ENCODE measurements at regions not wholly inside any gene's neighbourhood (a gene's known extent, or its start where the extent isn't known, plus 50 kb on each side); places are given as distances from the start of the nearest gene placed in this dataset.

DNA sequence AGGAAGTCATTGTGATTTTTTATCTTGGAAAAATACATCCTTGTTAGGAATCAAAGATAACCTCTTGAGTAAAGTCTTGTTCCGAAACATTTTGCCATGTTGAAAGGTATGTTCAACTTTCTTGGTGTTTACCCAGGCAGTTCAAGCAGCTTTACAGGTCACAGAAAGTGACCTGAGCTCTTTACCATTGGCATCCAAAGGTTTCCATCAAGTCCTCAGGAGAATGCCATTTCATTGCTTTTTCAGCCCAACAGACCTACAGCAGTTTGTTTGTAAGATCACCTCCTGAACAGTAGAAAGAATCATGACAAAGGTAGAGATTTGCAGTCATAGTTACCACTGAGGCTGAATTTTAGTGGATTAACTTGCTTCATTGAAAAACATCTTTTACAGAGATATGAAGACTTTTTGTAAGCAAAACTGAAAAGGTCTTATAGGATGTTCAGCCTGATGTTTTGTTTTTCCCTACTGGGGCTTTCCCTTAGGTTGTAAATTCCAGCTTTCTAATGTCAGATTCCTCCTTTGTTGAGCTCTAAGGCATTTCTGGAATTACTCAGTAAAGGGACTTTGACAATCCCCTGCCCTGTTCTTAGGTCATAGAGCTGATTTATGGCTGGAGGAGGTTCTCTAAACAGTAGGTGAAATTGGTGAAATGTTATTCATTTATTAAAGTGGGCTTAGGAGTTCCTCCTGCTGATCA is 236.8 kb upstream of the RBMS1 start:
- WGBS, 2 donors, result 78 to 93% methylated on average over 1 of the region's 1 CpG
- TF ChIP-seq POLR2A (IDR thresholded peaks at IDR 0.05) (no peak), EP300 (IDR thresholded peaks at IDR 0.05) (no peak)
- TF ChIP-seq, protein P1, sequence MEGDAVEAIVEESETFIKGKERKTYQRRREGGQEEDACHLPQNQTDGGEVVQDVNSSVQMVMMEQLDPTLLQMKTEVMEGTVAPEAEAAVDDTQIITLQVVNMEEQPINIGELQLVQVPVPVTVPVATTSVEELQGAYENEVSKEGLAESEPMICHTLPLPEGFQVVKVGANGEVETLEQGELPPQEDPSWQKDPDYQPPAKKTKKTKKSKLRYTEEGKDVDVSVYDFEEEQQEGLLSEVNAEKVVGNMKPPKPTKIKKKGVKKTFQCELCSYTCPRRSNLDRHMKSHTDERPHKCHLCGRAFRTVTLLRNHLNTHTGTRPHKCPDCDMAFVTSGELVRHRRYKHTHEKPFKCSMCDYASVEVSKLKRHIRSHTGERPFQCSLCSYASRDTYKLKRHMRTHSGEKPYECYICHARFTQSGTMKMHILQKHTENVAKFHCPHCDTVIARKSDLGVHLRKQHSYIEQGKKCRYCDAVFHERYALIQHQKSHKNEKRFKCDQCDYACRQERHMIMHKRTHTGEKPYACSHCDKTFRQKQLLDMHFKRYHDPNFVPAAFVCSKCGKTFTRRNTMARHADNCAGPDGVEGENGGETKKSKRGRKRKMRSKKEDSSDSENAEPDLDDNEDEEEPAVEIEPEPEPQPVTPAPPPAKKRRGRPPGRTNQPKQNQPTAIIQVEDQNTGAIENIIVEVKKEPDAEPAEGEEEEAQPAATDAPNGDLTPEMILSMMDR (IDR thresholded peaks at IDR 0.05), result no peak

DNA sequence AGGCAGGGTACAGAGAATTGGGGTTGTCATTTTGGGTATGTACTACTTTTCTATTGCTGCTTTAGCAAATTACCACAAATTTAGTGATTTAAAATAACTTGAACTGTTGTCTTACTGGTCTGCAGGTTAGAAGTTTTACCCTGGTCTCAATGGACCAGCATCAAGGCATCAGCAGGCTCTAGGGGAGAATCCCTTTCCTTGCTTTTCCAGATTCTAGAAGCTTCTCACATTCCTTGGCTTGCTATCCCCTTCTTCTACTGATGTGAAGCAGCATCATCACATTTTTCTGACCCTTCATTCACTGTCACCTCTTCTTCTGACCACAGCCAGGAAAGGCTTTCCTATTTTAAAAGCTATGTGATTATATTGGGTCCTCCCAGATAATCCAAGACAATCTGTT is 237.8 kb upstream of the RBMS1 start:
- H3K27ac ChIP-seq, result no peak overlapping the region
- no peak overlapping the region for H3K4me3 ChIP-seq
- no peak for DNase-seq (ENCODE audit: low spot score in 2 of 2)
- no peaks in the 10 kb centered on the region for H3K4me1 ChIP-seq
- no peaks in the 10 kb centered on the region for H3K36me3 ChIP-seq
- TF ChIP-seq, protein P1 (IDR thresholded peaks at IDR 0.05), result no peak
- no peak for TF ChIP-seq EP300 (IDR thresholded peaks at IDR 0.05)
- no peak for TF ChIP-seq POLR2A (IDR thresholded peaks at IDR 0.05)
- no peaks in the 10 kb centered on the region for H3K27me3 ChIP-seq
- H3K9me3 ChIP-seq, result no peaks in the 10 kb centered on the region

More for the DNA sequence above, 236.8 kb upstream of the RBMS1 start:
- H3K27me3 ChIP-seq, result no peaks in the 10 kb centered on the region
- no peak for DNase-seq (ENCODE audit: low spot score in 2 of 2)
- H3K4me1 ChIP-seq, result no peaks in the 10 kb centered on the region
- H3K4me3 ChIP-seq, result no peak overlapping the region
- H3K9me3 ChIP-seq, result no peaks in the 10 kb centered on the region
- H3K36me3 ChIP-seq, result no peaks in the 10 kb centered on the region
- no peak overlapping the region for H3K27ac ChIP-seq

DNA sequence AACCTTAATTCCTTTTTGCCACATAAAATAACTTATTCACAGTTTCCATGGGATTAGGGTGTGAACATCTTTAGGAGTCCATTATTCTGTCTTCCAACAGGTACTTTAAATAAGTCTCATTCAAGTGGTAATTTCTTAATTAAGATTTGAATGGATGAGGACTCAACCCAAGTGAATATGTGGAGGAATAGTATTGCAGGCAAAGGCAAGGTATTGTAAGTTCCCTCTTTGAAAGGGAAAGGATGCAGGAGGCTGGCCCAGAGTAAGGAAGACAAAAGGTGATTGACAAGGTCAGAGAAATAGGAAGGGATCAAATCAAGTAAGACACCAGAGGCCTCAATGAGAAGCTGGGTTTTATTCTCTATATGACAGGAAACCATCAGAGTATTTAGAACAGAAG is 238.2 kb upstream of the RBMS1 start:
- H3K27me3 ChIP-seq, result no peaks in the 10 kb centered on the region
- TF ChIP-seq, protein P1 (IDR thresholded peaks at IDR 0.05), result no peak
- TF ChIP-seq POLR2A (IDR thresholded peaks at IDR 0.05) (no peak), EP300 (IDR thresholded peaks at IDR 0.05) (no peak)
- no peak overlapping the region for H3K4me3 ChIP-seq
- peaks cover 0 to 2% (median 0%) of the 10 kb centered on the region in 4 donors for H3K4me1 ChIP-seq
- H3K27ac ChIP-seq, result no peak overlapping the region
- no peaks in the 10 kb centered on the region for H3K36me3 ChIP-seq
- H3K9me3 ChIP-seq, result no peaks in the 10 kb centered on the region
- DNase-seq (ENCODE audit: low spot score in 2 of 2), result no peak

DNA sequence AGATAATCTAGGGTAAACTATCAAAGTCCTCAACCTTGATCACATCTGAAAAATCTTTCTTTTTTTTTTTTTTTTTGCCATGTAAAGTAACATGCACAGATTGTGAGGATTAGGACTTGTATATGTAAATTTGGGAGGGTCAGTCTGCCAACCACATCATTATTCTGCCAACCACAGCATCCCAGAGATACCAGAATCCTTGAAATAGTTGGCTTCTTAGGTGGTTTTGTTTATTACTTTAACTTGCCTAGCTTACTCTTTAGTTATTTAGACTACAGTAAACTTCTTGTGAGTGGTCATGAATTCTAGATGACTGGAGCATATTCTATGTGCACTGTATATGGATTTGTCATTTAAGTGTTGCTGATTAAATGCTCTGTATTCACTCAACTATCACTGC is 242.1 kb upstream of the RBMS1 start:
- Histone ChIP-seq H3K27me3 (no peaks in the 10 kb centered on the region), H3K27ac (no peak overlapping the region), H3K4me3 (no peak overlapping the region), H3K9me3 (no peaks in the 10 kb centered on the region), H3K36me3 (no peaks in the 10 kb centered on the region), H3K4me1 (peaks cover 0 to 8% (median 0%) of the 10 kb centered on the region in 4 donors)
- no peak for DNase-seq (ENCODE audit: low spot score in 2 of 2)
- no peak for TF ChIP-seq POLR2A (IDR thresholded peaks at IDR 0.05)
- no peak for TF ChIP-seq EP300 (IDR thresholded peaks at IDR 0.05)
- TF ChIP-seq, protein P1 (IDR thresholded peaks at IDR 0.05), result no peak

DNA sequence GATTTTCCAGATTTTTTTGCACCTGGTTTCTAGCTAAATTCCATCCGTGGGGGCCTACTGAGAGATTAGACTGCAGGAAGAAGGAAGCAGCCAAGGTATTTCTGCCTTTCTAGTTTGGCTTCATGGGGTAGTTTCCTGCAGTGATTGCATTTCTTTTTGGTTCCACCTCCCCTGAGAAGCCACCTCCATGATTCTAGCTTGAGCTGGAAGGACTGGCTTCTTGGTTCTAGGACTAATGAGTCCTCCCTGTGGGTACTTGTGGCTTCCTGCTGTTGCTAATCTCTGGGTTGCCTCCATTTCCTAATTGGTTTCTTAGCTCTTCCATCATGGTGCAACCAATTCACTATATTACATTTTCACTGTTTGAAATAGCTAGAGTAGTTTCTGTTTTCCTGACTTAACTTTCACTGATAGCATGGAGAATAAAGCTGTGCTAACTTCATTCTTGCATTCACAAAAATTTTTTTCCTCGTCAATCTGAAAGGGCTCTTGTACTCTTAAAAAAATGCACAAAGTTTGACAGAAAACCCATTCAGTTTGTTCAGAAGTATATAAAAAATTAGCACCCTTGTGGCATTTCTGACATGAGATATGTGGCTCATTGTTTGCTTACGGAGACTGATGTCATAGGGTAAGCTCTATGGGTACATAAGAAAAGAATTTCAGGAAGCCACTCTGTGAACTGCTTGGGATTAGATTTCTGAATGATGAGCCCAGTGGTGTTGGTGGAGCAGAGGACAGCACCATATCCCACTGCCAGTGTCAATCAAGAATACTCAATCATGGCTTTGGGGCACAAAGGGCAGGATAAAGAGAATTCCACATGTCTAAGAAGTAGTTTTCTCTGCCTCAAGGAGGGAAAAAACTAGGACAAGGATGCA is 242.8 kb upstream of the RBMS1 start:
- Histone ChIP-seq H3K36me3 (no peaks in the 10 kb centered on the region), H3K9me3 (no peaks in the 10 kb centered on the region), H3K27me3 (no peaks in the 10 kb centered on the region), H3K4me1 (peaks cover 0 to 8% (median 0%) of the 10 kb centered on the region in 4 donors), H3K4me3 (no peak overlapping the region), H3K27ac (no peak overlapping the region)
- DNase-seq (ENCODE audit: low spot score in 2 of 2), result no peak
- 57 to 64% methylated on average over 3 of the region's 3 CpGs for WGBS, 2 donors
- TF ChIP-seq, protein P1 (IDR thresholded peaks at IDR 0.05), result no peak
- TF ChIP-seq POLR2A (IDR thresholded peaks at IDR 0.05) (no peak), EP300 (IDR thresholded peaks at IDR 0.05) (no peak)

Measured in tibial nerve (tissue), 4 donors.